ENCODE measurements at regions not wholly inside any gene's neighbourhood (a gene's known extent, or its start where the extent isn't known, plus 50 kb on each side); places are given as distances from the start of the nearest gene placed in this dataset.
A peak's percentile ranks its signal among the peaks of the same experiment; 100 is the strongest.

DNA sequence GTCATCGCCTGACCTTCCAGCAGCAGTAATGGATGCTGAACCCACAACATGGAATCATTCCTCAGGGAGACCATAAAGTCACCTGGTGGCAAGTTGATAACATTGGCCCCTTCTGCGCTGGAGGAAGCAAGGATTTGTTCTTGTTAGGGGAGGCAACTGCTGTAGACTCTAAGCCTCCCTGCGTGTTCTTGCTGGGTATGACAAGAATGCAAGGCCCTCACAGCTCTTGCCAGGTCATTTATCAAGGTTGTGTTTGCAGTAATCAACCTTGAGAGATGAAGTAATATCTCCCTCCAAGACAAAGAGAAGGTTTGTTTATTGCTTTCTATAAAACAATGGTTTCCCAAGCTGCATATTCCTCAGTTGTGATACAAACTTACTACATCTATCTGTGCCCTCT, 80.9 kb downstream of the PERP start:
- TF ChIP-seq POLR2A (IDR thresholded peaks at IDR 0.05): no peak
- TF ChIP-seq, protein P1, sequence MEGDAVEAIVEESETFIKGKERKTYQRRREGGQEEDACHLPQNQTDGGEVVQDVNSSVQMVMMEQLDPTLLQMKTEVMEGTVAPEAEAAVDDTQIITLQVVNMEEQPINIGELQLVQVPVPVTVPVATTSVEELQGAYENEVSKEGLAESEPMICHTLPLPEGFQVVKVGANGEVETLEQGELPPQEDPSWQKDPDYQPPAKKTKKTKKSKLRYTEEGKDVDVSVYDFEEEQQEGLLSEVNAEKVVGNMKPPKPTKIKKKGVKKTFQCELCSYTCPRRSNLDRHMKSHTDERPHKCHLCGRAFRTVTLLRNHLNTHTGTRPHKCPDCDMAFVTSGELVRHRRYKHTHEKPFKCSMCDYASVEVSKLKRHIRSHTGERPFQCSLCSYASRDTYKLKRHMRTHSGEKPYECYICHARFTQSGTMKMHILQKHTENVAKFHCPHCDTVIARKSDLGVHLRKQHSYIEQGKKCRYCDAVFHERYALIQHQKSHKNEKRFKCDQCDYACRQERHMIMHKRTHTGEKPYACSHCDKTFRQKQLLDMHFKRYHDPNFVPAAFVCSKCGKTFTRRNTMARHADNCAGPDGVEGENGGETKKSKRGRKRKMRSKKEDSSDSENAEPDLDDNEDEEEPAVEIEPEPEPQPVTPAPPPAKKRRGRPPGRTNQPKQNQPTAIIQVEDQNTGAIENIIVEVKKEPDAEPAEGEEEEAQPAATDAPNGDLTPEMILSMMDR (IDR thresholded peaks at IDR 0.05): no peak
- H3K36me3 ChIP-seq: no peaks in the 10 kb centered on the region
- H3K4me3 ChIP-seq (replicated peaks in 1 of 3): no peak overlapping the region
- H3K4me1 ChIP-seq: no peaks in the 10 kb centered on the region
- 92% methylated on average over 3 of the region's 3 CpGs for WGBS, 2 donors
- no peak for DNase-seq
- no peaks in the 10 kb centered on the region for H3K9me3 ChIP-seq
- intact Hi-C loops (cut with DNase I): no loop called here
- H3K27me3 ChIP-seq: no peaks in the 10 kb centered on the region
- H3K27ac ChIP-seq: no peak overlapping the region

DNA sequence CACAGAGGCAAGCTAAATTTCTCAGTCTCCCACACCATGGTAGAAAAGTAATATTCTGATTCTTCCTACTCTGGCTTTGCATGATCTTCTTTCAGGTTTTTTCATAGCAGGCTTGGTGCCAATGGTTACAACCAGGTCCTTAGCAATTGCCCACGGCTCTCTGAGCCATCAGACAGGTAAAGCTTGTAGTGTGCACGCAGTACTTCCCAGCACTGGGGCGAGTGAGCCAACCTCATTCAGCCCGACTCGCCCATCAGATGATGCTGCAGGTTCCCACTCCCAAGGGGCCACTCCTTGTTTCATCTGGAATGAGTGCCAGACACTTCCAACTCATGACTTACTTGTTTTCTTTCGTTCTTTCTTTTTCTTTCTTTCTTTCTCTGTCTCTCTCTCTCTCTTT, 78.3 kb downstream of the PERP start:
- intact Hi-C loops (cut with DNase I): no loop called here
- TF ChIP-seq, protein P1 (IDR thresholded peaks at IDR 0.05): no peak
- no peak for TF ChIP-seq POLR2A (IDR thresholded peaks at IDR 0.05)
- Histone ChIP-seq H3K27ac (no peak overlapping the region), H3K9me3 (no peaks in the 10 kb centered on the region), H3K4me1 (no peaks in the 10 kb centered on the region), H3K36me3 (no peaks in the 10 kb centered on the region), H3K4me3 (replicated peaks in 1 of 3) (no peak overlapping the region), H3K27me3 (no peaks in the 10 kb centered on the region)
- no peak for DNase-seq
- WGBS, 2 donors: 73 to 84% methylated on average over 6 of the region's 6 CpGs

DNA sequence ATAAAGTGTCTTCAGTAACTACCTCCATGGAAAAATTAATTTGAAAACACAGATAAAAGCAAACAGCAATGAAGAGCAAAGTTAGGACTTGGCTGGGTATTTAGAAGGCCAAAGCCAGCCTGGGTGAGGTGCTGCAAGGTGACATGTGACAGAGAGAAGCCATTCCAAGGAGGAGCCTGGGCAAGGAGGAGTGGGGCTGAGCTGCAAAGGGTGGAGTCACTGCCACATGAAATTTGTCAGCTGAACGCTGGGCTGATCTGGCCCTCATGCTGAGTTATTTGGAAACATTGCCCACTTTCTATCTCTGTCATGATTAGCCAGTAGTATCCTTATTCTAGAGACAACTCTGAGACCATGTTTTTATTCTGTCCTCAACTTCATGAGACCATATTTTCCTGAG, 76.3 kb downstream of the PERP start:
- no peak overlapping the region for H3K4me3 ChIP-seq (replicated peaks in 1 of 3)
- intact Hi-C loops (cut with DNase I): no loop called here
- H3K27ac ChIP-seq: no peak overlapping the region
- H3K9me3 ChIP-seq: no peaks in the 10 kb centered on the region
- H3K4me1 ChIP-seq: no peaks in the 10 kb centered on the region
- TF ChIP-seq POLR2A (IDR thresholded peaks at IDR 0.05): no peak
- TF ChIP-seq, protein P1 (IDR thresholded peaks at IDR 0.05): no peak
- WGBS, 2 donors: 36 to 66% methylated on average over 1 of the region's 1 CpG
- DNase-seq: peak in 1 of 2 donors; percentile 2
- no peaks in the 10 kb centered on the region for H3K36me3 ChIP-seq
- H3K27me3 ChIP-seq: no peaks in the 10 kb centered on the region

DNA sequence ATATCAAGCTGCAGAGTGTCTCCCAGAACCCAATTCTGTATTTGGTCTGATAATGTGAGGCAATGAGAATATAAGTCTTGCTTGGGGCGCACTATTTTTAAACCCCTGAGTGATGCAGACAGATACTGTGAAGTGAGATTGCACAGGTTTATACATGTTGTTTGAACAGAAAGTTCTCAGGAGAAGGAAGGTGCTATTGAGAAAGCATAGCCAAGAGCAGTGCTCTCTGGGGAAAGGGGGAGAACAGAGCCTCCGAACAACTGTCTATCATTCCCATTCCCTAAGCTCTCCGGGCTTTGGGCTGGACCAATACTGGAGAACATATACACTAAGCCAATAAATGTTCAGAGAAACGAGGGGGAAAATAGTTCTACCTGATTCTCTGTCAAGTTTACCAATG, 75.8 kb downstream of the PERP start:
- no peak overlapping the region for H3K4me3 ChIP-seq (replicated peaks in 1 of 3)
- H3K4me1 ChIP-seq: no peaks in the 10 kb centered on the region
- DNase-seq: no peak
- H3K27me3 ChIP-seq: no peaks in the 10 kb centered on the region
- no peak for TF ChIP-seq POLR2A (IDR thresholded peaks at IDR 0.05)
- TF ChIP-seq, protein P1 (IDR thresholded peaks at IDR 0.05): no peak
- H3K27ac ChIP-seq: no peak overlapping the region
- WGBS, 2 donors: 61 to 65% methylated on average over 4 of the region's 4 CpGs
- H3K36me3 ChIP-seq: no peaks in the 10 kb centered on the region
- intact Hi-C loops (cut with DNase I): no loop called here
- no peaks in the 10 kb centered on the region for H3K9me3 ChIP-seq

DNA sequence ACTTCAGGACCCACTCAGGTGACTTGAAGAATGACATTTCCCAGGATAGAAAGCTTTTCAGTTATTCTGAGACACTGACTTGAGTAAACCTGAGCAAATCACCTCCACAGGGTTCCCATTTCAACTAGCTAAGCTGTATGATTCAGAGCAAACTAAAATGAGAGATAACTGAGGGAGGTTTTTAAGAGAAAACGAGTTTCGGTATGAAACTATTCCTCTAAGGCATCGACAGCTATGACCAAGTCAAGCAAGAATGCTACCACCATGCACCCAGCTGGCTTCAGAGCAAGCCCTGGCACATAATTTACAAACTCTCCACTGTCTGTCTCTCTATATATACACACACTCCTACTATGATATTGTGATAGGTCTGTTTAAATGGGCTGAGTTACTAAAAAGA, 75.4 kb downstream of the PERP start:
- WGBS, 2 donors: 84 to 93% methylated on average over 3 of the region's 3 CpGs
- Histone ChIP-seq H3K27me3 (no peaks in the 10 kb centered on the region), H3K36me3 (no peaks in the 10 kb centered on the region), H3K4me3 (replicated peaks in 1 of 3) (no peak overlapping the region), H3K4me1 (no peaks in the 10 kb centered on the region), H3K9me3 (no peaks in the 10 kb centered on the region), H3K27ac (no peak overlapping the region)
- no peak for DNase-seq
- intact Hi-C loops (cut with DNase I): no loop called here
- TF ChIP-seq, protein P1 (IDR thresholded peaks at IDR 0.05): no peak
- TF ChIP-seq POLR2A (IDR thresholded peaks at IDR 0.05): no peak
